HG03066 (cell line): ENCODE measurements at regions not wholly inside any gene's neighbourhood (a gene's known extent, or its start where the extent isn't known, plus 50 kb on each side); places are given as distances from the start of the nearest gene placed in this dataset.

Source experiments
- ATAC-seq: cut with Tn5 transposase; IDR thresholded peaks from one replicate; pipeline ENCODE4 v1.9.1; 2021; ENCODE audit warnings: low read depth; ENCODE audit not compliant: unreplicated experiment

- no peak for ATAC-seq
Measured at GRCh38 chr4:164359881-164360280, 394.1 kb upstream of the SMIM31 start.

GRCh38 chr4:164368894-164369293, 385.0 kb upstream of the SMIM31 start:
- no peak for ATAC-seq

- ATAC-seq, result no peak
Measured at GRCh38 chr4:164373021-164373420, 380.9 kb upstream of the SMIM31 start.

GRCh38 chr4:164377277-164377676, 376.7 kb upstream of the SMIM31 start:
- ATAC-seq, result no peak

GRCh38 chr4:164378361-164378760, 375.6 kb upstream of the SMIM31 start:
- no peak for ATAC-seq

GRCh38 chr4:164379694-164380093, 374.2 kb upstream of the SMIM31 start:
- no peak for ATAC-seq

GRCh38 chr4:164381859-164382258, 372.1 kb upstream of the SMIM31 start:
- ATAC-seq, result no peak

- no peak for ATAC-seq
Measured at GRCh38 chr4:164383058-164383357, 370.9 kb upstream of the SMIM31 start.

GRCh38 chr4:164383358-164384220, 370.3 kb upstream of the SMIM31 start:
- ATAC-seq, result no peak

GRCh38 chr4:164384416-164384815, 369.5 kb upstream of the SMIM31 start:
- no peak for ATAC-seq

- ATAC-seq, result no peak
Measured at GRCh38 chr4:164396439-164396838, 357.5 kb upstream of the SMIM31 start.

- ATAC-seq, result no peak
Measured at GRCh38 chr4:164402554-164402953, 351.4 kb upstream of the SMIM31 start.

GRCh38 chr4:164405774-164406173, 348.2 kb upstream of the SMIM31 start:
- no peak for ATAC-seq

- ATAC-seq, result no peak
Measured at GRCh38 chr4:164408831-164409230, 345.1 kb upstream of the SMIM31 start.

- no peak for ATAC-seq
Measured at GRCh38 chr4:164410401-164410800, 343.5 kb upstream of the SMIM31 start.

GRCh38 chr4:164412246-164412645, 341.7 kb upstream of the SMIM31 start:
- no peak for ATAC-seq

GRCh38 chr4:164413743-164414142, 340.2 kb upstream of the SMIM31 start:
- ATAC-seq, result no peak

- no peak for ATAC-seq
Measured at GRCh38 chr4:164423819-164424218, 330.1 kb upstream of the SMIM31 start.

GRCh38 chr4:164424846-164425245, 329.1 kb upstream of the SMIM31 start:
- ATAC-seq, result no peak

GRCh38 chr4:164428561-164428960, 325.4 kb upstream of the SMIM31 start:
- no peak for ATAC-seq

- ATAC-seq, result no peak
Measured at GRCh38 chr4:164438321-164438720, 315.6 kb upstream of the SMIM31 start.

- ATAC-seq, result no peak
Measured at GRCh38 chr4:164439037-164439436, 314.9 kb upstream of the SMIM31 start.

- no peak for ATAC-seq
Measured at GRCh38 chr4:164440199-164440598, 313.7 kb upstream of the SMIM31 start.
